ENCODE measurements at regions not wholly inside any gene's neighbourhood (a gene's known extent, or its start where the extent isn't known, plus 50 kb on each side); places are given as distances from the start of the nearest gene placed in this dataset.

- TF ChIP-seq EZH2 (IDR thresholded peaks at IDR 0.05) (no peak), POLR2AphosphoS5 (IDR thresholded peaks at IDR 0.05; ENCODE audit: borderline replicate concordance, low read depth, low read length) (no peak), FOXP2 (optimal IDR thresholded peaks at IDR 0.05; ENCODE audit: control extremely low read depth, extremely low read length, insufficient read depth) (no peak)
These were observed 378.5 kb downstream of the FRK start for GRCh38 chr6:115681978-115682775.

Data from SK-N-MC (cell line).